Right cardiac atrium (tissue), 5 donors: ENCODE measurements at regions not wholly inside any gene's neighbourhood (a gene's known extent, or its start where the extent isn't known, plus 50 kb on each side); places are given as distances from the start of the nearest gene placed in this dataset.

Source experiments
- ATAC-seq, 2 donors: fragments of 200-7000 bp; cut with Tn5 transposase; one replicate each; pipeline versions ENCODE4 v1.8.0 to v1.9.1; 2020; ENCODE audit warnings: moderate library complexity in 2 of 2, mild to moderate bottlenecking in 1 of 2
- DNase-seq, 3 donors: peaks; one replicate each; pipeline ENCODE4 v3.0.0-alpha.2; 2020
- H3K27ac ChIP-seq: one replicate; pipeline ENCODE4 v1.5.1; 2013; ENCODE audit warnings: mild to moderate bottlenecking, low read length, control low read depth, moderate library complexity
- H3K27me3 ChIP-seq: one replicate; pipeline ENCODE4 v1.6.1; 2013; ENCODE audit not compliant: control insufficient read depth, insufficient read depth
- H3K4me1 ChIP-seq: one replicate; pipeline ENCODE4 v1.6.1; 2013; ENCODE audit warnings: low read length; ENCODE audit not compliant: control insufficient read depth, insufficient read depth
- H3K4me3 ChIP-seq: one replicate; pipeline ENCODE4 v1.5.1; 2013; ENCODE audit warnings: low read length, control low read depth
- H3K9me3 ChIP-seq: one replicate; pipeline ENCODE4 v1.6.1; 2013; ENCODE audit warnings: low read length; ENCODE audit not compliant: control insufficient read depth
- WGBS: extraction: QIAGEN DNeasy Blood & Tissue Kit; methylation state at CpG from one replicate; pipeline ENCODE4 v1.1.7; 2013; 5-methylcytosine and 5-hydroxymethylcytosine counted together
- intact Hi-C, 4 donors: fragments of 100-400 bp; cut with DNase I; formaldehyde crosslinking; loops; one replicate each; pipeline versions ENCODE4 v1.11.0 to v1.14.0; 2022 to 2023
- donor health status: healthy with polysubstance abuse.
- donor health status: DM: no; HTN: yes; CAD: no.
- donor health status: DM: no; HTN: no; CAD: no.
- donor health status: DM: no; HTN: yes; CAD: no; lungs with severe emphysema.
- donor health status: DM: yes; HTN: yes; CAD: no.

DNA sequence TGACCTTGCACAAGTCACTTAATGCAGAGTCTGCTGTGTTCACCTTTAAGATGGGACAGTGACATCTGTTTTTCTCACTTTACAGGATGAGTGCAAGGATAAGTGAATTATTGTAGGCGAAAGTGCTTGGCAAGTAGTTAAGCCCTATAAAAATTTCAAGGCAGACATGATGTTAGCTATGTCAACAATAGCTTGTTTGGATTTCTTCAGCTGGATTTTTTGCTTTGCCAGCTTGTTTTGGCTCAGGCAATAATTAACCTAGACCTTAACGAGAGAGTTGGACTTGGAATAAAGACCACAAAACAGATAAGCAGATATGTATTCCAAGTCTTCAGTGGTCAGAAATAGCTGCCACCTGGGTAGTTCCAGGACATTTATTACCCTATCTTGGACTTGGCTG is 255.2 kb downstream of the ARL4A start:
- H3K9me3 ChIP-seq: no peaks in the 10 kb centered on the region
- ATAC-seq: peak in 1 of 2 donors; percentile 44

DNA sequence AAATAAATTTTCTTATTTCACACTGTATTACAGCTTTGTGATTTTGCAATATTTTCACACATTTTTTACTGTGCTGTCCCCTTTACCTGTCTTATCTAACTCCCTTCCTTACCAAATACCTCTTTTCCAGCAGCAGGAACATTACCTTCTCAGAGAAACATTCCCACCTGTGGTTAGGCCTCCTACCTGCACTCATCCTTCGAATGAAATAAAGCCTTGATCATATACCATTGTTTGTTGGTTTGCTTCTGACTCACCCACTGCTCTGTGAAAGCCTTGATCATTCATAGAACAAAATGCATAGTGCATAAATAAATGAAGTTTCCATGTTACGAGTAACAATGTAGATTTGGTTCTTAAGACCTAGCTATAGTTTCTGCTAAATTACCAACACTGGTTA is 256.3 kb downstream of the ARL4A start:
- DNase-seq: no peak
- WGBS: 92% methylated on average over 2 of the region's 2 CpGs
- Histone ChIP-seq H3K27ac (no peak overlapping the region), H3K4me3 (no peak overlapping the region), H3K27me3 (no peaks in the 10 kb centered on the region), H3K9me3 (no peaks in the 10 kb centered on the region), H3K4me1 (no peaks in the 10 kb centered on the region)
- intact Hi-C loops: no loop called here
- ATAC-seq: no peak

More for the DNA sequence above, 255.2 kb downstream of the ARL4A start:
- WGBS: 26% methylated on average over 2 of the region's 2 CpGs
- Histone ChIP-seq H3K4me3 (no peak overlapping the region), H3K4me1 (no peaks in the 10 kb centered on the region), H3K27me3 (no peaks in the 10 kb centered on the region), H3K27ac (no peak overlapping the region)
- intact Hi-C loops: no loop called here
- DNase-seq: no peak

DNA sequence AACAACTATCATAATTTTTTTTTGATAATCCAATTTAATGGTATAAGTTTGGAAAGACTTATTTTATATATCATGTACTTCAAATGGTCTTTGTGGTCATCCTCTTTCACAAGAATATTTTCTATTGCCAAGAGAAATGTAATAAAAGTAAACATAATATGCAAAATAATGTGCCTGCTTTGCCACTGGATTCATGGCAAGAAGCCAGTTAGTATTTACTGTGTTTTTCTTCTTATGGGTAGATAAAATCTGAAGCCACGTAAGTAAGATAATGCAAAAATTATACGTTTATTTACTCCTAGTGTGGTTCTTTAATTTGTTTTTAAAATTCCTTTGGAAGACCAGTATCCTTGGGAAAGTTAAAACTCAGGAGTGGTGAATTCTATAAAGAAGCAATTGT is 258.5 kb downstream of the ARL4A start:
- intact Hi-C loops: no loop called here
- no peaks in the 10 kb centered on the region for H3K4me1 ChIP-seq

DNA sequence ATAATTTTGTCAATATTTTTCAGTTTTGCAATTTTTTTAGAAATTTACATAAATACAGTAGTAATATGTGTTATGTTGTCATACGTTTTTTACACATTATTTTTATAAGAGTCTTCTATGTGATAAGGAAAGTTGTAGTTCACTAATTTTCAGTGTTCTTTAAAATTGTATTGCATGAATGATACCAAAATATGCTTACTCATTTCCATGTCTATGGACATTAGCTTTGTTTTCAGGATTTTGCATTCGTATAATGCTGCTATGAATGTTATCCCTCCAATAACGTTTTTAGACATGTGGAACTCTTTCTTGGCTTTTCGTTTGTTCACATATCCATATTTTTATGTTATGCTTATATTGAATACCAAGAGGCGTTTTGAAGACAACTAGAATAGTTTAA is 260.0 kb downstream of the ARL4A start:
- whole genome bisulfite sequencing: 84% methylated on average over 5 of the region's 5 CpGs
- H3K27ac ChIP-seq: no peak overlapping the region
- intact Hi-C loops: no loop called here

More for the DNA sequence above, 258.5 kb downstream of the ARL4A start:
- ATAC-seq: no peak
- no peaks in the 10 kb centered on the region for H3K27me3 ChIP-seq
- DNase-seq: no peak
- WGBS: 73% methylated on average over 2 of the region's 2 CpGs
- H3K4me3 ChIP-seq: no peak overlapping the region
- H3K9me3 ChIP-seq: no peaks in the 10 kb centered on the region
- no peak overlapping the region for H3K27ac ChIP-seq

DNA sequence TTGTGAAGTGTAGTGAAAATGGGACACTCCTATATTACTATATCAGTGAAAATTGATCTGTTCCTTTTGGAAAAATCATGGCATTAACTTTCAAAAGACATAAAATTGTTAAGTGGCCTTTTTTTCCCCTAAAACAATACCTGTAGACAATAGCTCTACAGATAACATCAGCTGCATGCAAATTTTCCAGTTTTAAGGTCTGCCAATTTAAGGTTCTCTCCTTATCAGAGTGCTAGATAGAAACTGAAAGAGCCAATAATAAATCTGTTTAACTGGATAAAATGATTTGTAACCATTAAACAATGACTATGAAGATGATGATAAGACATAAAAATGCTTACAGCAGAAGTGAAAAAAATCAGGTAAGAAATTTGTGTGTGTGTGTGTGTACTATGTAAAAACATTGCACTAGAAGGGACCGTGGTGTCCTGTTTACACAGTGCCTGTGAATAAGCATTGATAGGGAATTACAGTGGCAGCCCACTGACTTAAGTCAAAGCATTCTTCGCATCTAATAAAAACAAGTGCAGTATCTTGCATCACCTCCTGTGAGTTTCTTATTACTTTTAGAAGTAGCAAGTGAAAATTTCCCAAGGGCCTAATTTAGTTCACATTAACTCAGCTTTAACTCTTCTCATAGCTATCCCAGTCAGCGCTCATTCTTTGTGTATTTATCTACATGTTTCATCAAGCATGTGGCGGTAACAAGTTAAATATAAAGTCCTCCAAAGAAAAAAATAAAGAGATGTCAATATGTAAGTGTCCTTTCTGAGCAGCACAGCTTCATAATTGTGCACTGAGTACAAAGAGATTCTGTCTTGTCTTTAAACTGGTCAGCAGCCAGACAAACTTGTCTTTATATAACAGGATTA is 261.9 kb downstream of the ARL4A start:
- Histone ChIP-seq H3K27ac (no peak overlapping the region), H3K4me1 (no peaks in the 10 kb centered on the region), H3K9me3 (no peaks in the 10 kb centered on the region), H3K4me3 (no peak overlapping the region), H3K27me3 (no peaks in the 10 kb centered on the region)
- DNase-seq: no peak
- intact Hi-C loops: no loop called here
- WGBS: 69% methylated on average over 4 of the region's 4 CpGs
- ATAC-seq: peak in 1 of 2 donors; percentile 31

More for the DNA sequence above, 260.0 kb downstream of the ARL4A start:
- ATAC-seq: no peak
- Histone ChIP-seq H3K9me3 (no peaks in the 10 kb centered on the region), H3K4me1 (no peaks in the 10 kb centered on the region), H3K27me3 (no peaks in the 10 kb centered on the region), H3K4me3 (no peak overlapping the region)
- DNase-seq: no peak

DNA sequence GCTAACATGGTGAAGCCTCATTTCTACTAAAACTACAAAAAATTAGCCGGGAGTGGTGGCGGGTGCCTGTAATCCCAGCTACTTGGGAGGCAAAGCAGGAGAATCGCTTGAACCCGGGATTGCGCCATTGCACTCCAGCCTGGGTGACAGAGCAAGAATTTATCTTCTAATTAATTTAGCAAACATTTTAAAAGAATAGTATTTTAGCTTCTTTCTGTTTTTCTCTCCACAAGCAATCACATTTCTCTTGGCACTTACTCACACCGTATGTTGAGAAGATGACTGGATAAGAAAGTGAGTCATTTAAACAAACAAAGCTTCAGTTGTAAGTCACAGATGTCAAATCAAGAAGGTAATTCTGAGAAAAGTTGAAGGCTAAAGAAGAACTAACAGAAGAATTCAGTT is 264.0 kb downstream of the ARL4A start:
- ATAC-seq (no peak), DNase-seq (no peak)
- H3K27me3 ChIP-seq: no peaks in the 10 kb centered on the region
- intact Hi-C loops: no loop called here
- H3K27ac ChIP-seq: no peak overlapping the region
- WGBS: 92% methylated on average over 6 of the region's 6 CpGs
- H3K4me1 ChIP-seq: no peaks in the 10 kb centered on the region
- H3K4me3 ChIP-seq: no peak overlapping the region
- no peaks in the 10 kb centered on the region for H3K9me3 ChIP-seq

DNA sequence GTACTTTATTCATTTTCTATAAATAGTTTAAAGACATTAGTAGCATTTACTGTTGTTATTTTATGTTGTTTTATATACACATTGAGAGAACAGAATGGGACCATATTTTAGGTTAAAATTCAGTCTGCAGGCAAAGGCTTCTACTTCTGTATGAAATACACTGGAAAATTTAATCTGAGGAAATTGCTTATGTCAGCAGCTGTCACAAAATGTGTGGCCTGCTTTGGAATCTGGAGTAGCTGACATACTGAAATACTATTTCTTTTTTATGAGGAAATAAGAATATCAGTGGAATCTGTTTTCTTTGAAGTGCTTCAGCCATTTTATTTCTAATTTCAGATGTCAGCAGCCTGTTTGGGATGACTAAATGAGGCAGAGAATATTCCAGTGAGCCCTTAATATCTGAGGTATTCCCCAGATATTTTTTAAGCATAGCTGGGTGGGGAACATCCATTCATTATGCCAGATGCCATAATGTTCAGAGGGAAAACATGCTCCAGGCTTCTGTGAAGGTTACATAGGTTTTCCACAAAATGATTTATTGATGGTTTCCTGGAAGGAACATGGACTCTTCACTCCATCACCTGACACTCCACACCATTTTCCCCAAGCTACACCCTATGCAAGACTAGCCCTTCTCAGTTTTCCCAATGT is 267.1 kb downstream of the ARL4A start:
- H3K4me3 ChIP-seq: no peak overlapping the region
- no peaks in the 10 kb centered on the region for H3K27me3 ChIP-seq
- intact Hi-C loops: no loop called here
- no peaks in the 10 kb centered on the region for H3K9me3 ChIP-seq
- ATAC-seq: no peak
- no peak for DNase-seq
- no peaks in the 10 kb centered on the region for H3K4me1 ChIP-seq
- no peak overlapping the region for H3K27ac ChIP-seq

DNA sequence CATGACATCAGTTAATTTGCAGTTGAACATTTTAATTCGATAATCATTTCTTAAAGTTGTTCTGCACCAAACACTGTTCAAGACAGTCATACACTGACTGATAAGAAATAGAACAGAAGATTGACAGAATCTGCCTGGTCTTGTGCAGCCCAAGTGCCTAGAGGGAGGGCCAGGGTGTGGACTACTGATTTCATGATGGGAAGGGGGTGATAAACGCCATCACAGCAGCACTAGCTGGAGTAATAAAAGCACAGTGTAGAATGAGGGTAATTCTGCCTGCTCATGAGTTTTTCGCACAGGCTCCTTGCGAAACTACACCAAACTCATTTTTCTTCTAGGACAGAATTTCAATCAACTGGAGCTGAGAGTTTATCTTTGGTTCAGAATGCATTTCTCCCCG is 270.1 kb downstream of the ARL4A start:
- Histone ChIP-seq H3K27me3 (no peaks in the 10 kb centered on the region), H3K4me3 (no peak overlapping the region), H3K4me1 (no peaks in the 10 kb centered on the region), H3K9me3 (no peaks in the 10 kb centered on the region), H3K27ac (no peak overlapping the region)
- ATAC-seq (no peak), DNase-seq (no peak)
- 82% methylated on average over 5 of the region's 5 CpGs for WGBS
- intact Hi-C loops: no loop called here

DNA sequence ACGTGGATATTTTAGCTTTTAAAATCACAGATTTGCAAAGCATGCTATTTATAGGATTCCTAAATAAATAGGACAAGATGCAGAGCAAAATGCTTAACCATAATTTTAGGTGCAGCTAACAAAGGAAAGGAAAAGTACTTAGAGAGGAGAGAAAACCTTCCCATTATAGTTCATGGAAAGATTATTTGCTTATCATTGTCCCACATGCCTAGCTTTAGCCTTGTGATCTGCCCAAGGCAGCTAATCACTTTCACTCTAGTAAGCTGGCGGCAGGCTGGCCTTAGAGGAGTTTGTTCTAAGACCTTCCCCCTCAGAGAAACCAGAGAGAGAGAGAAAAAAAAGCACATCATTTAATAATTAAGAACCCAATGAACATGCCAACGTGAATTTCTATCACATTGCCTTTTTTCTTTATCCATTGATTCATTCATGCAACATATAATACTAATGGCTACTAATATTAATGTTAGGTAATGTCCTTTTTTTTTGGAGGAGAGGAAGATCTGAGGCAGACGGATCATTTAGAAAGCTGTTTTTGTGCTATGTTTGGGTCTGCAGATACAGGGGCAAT is 274.6 kb downstream of the ARL4A start:
- Histone ChIP-seq H3K4me3 (no peak overlapping the region), H3K9me3 (no peaks in the 10 kb centered on the region), H3K27ac (no peak overlapping the region), H3K4me1 (no peaks in the 10 kb centered on the region), H3K27me3 (no peaks in the 10 kb centered on the region)
- ATAC-seq: no peak
- DNase-seq: no peak
- intact Hi-C loops: no loop called here
- WGBS: 61% methylated on average over 4 of the region's 4 CpGs

DNA sequence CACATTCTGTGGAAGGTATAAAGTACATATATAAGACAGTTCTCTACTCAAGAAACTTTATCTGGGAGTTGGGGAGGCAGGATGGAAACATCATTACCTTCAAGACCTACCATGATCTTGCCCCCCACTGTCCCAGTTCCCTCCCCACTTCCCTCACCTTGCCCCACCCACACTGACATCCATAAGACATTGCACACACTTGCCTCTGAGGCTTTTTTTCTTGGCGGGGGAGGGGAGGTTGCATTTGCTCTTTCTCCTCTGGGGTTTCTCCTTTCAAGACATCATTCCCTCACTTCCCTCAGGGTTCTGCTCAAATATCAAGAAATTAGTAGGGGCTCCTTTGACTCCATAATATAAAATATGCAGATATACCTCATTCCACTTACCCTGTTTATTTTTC is 276.0 kb downstream of the ARL4A start:
- no peak overlapping the region for H3K4me3 ChIP-seq
- 97% methylated on average over 1 of the region's 1 CpG for WGBS
- H3K27ac ChIP-seq: no peak overlapping the region
- DNase-seq (no peak), ATAC-seq (no peak)
- no peaks in the 10 kb centered on the region for H3K9me3 ChIP-seq
- H3K4me1 ChIP-seq: no peaks in the 10 kb centered on the region
- H3K27me3 ChIP-seq: no peaks in the 10 kb centered on the region
- intact Hi-C loops: no loop called here

DNA sequence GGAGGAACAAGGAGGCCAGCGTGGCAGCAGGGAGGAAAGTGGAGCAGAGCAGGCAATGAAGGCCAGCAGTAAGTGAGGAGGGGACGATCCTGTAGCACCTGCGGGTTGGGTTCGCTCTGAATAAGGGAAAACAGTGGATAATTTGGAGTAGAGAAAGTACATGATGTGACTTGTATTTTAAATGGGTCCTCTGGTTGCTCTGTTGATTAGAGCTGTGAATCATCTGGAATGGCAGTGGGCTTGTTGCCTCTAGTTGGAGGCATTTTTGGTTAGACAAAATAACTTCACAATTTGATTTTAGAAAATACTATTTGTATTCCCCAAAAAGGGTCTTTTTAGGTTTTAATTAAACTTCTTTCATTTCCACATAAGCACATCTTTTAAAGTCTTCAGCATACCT is 277.4 kb downstream of the ARL4A start:
- DNase-seq: no peak
- Histone ChIP-seq H3K4me3 (no peak overlapping the region), H3K4me1 (no peaks in the 10 kb centered on the region), H3K9me3 (no peaks in the 10 kb centered on the region), H3K27ac (no peak overlapping the region), H3K27me3 (no peaks in the 10 kb centered on the region)
- ATAC-seq: no peak
- intact Hi-C loops: no loop called here
- 93% methylated on average over 4 of the region's 4 CpGs for WGBS
